Lung (tissue), 11 donors: ENCODE measurements at regions not wholly inside any gene's neighbourhood (a gene's known extent, or its start where the extent isn't known, plus 50 kb on each side); places are given as distances from the start of the nearest gene placed in this dataset.

Source experiments
- ATAC-seq: fragments of 200-7000 bp; cut with Tn5 transposase; one replicate; pipeline ENCODE4 v1.9.1; 2020; ENCODE audit warnings: moderate number of reproducible peaks; ENCODE audit not compliant: insufficient read depth, low FRiP score
- DNase-seq, 3 donors: peaks; one replicate each; pipeline ENCODE4 v3.0.0-alpha.2; 2013 to 2017
- H3K27ac ChIP-seq, 2 donors: one replicate each; pipeline ENCODE4 v1.5.1; 2013; ENCODE audit warnings: mild to moderate bottlenecking in 2 of 2, moderate library complexity in 2 of 2, control low read depth in 1 of 2, inconsistent platforms in 1 of 2, low read depth in 1 of 2, low read length in 1 of 2
- H3K27me3 ChIP-seq, 3 donors: one replicate each; pipeline ENCODE4 v1.5.1; 2013; ENCODE audit warnings: low read length in 2 of 3; ENCODE audit not compliant: control insufficient read depth in 3 of 3, insufficient read depth in 3 of 3
- H3K36me3 ChIP-seq, 4 donors: one replicate each; pipeline ENCODE4 v1.5.1; 2013; ENCODE audit warnings: low read length in 4 of 4, mild to moderate bottlenecking in 1 of 4, moderate library complexity in 1 of 4; ENCODE audit not compliant: control insufficient read depth in 4 of 4, insufficient read depth in 4 of 4
- H3K4me1 ChIP-seq, 5 donors: one replicate each; pipeline ENCODE4 v1.5.1; 2013; ENCODE audit warnings: low read length in 5 of 5, mild to moderate bottlenecking in 2 of 5, moderate library complexity in 1 of 5; ENCODE audit not compliant: control insufficient read depth in 5 of 5, insufficient read depth in 5 of 5
- H3K4me3 ChIP-seq: one replicate; pipeline ENCODE4 v1.5.1; 2013; ENCODE audit warnings: mild to moderate bottlenecking, control low read depth, moderate library complexity
- H3K9ac ChIP-seq, 2 donors: one replicate each; pipeline ENCODE4 v1.5.1; 2013; ENCODE audit warnings: low read length in 2 of 2, control low read depth in 1 of 2; ENCODE audit not compliant: insufficient read depth in 1 of 2
- H3K9me3 ChIP-seq, 4 donors: one replicate each; pipeline ENCODE4 v1.5.1; 2013; ENCODE audit warnings: low read length in 3 of 4, mild to moderate bottlenecking in 1 of 4, moderate library complexity in 1 of 4; ENCODE audit not compliant: control insufficient read depth in 4 of 4, insufficient read depth in 3 of 4
- WGBS, 2 donors: extraction: QIAGEN DNeasy Blood & Tissue Kit; methylation state at CpG; one replicate each; pipeline ENCODE4 v1.1.7; 2013; 5-methylcytosine and 5-hydroxymethylcytosine counted together
- TF ChIP-seq, protein P1 (sequence below): IDR thresholded peaks from 2 replicates; pipeline ENCODE4 v1.5.1; 2012; ENCODE audit warnings: mild to moderate bottlenecking; ENCODE audit errors: control extremely low read depth, extremely low read depth
- donor health status: control.
- donor health status: control.
- donor health status: Bipolar disorder and iron deficiency.
- donor health status: healthy.
- donor health status: DM: yes; HTN: yes; CAD: no.

DNA sequence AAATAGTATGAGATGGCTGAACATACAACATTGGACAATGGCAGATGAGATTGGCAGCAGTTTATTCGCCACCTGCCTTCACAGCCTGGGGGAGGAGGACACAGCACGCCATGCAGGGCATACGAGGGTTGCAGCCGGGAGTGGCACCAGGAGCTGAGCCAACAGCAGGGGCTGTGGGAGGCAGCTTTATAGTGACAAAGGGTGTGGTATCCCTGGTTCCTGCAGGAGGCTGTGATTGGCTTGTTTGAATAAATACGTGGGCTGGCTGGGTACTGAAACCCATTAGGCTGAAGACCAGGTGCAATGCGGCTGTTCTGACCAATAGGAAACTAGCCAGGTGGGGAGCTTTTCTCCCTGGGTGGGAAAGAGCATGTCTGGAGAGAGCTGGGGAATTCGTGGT lies 68.9 kb upstream of the LEP start:
- H3K4me1 ChIP-seq = peaks cover 0 to 12% (median 1%) of the 10 kb centered on the region in 5 donors
- H3K9me3 ChIP-seq = peaks cover 0 to 3% (median 0%) of the 10 kb centered on the region in 4 donors
- no peak overlapping the region for H3K27ac ChIP-seq
- H3K36me3 ChIP-seq = no peaks in the 10 kb centered on the region
- 57 to 72% methylated on average over 7 of the region's 7 CpGs for WGBS, 2 donors
- TF ChIP-seq, protein P1, sequence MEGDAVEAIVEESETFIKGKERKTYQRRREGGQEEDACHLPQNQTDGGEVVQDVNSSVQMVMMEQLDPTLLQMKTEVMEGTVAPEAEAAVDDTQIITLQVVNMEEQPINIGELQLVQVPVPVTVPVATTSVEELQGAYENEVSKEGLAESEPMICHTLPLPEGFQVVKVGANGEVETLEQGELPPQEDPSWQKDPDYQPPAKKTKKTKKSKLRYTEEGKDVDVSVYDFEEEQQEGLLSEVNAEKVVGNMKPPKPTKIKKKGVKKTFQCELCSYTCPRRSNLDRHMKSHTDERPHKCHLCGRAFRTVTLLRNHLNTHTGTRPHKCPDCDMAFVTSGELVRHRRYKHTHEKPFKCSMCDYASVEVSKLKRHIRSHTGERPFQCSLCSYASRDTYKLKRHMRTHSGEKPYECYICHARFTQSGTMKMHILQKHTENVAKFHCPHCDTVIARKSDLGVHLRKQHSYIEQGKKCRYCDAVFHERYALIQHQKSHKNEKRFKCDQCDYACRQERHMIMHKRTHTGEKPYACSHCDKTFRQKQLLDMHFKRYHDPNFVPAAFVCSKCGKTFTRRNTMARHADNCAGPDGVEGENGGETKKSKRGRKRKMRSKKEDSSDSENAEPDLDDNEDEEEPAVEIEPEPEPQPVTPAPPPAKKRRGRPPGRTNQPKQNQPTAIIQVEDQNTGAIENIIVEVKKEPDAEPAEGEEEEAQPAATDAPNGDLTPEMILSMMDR = no peak
- H3K9ac ChIP-seq = no peak overlapping the region
- H3K4me3 ChIP-seq = no peak overlapping the region
- ATAC-seq (no peak), DNase-seq (no peak)
- H3K27me3 ChIP-seq = peaks cover 0 to 47% (median 31%) of the 10 kb centered on the region in 3 donors

DNA sequence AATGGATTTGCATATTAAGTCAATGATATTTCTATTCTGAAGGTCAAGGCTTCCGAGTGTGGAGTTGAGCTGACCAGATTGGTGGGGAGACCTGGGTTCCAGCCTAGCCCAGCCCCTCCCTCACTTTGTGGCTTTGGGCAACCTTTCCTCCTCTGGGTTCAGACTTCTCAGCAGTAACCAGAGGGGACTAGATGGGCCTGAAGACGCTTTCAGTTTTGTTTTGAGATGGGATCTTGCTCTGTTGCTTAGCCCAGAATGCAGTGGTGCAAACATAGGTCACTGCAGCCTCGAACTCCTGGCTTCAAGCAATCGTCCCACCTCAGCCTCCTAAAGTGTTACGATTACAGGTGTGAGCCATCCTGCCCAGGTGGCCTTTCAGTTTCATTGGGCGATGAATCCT lies 68.1 kb upstream of the LEP start:
- H3K4me3 ChIP-seq = no peak overlapping the region
- peaks cover 0 to 42% (median 27%) of the 10 kb centered on the region in 3 donors for H3K27me3 ChIP-seq
- H3K4me1 ChIP-seq = peaks cover 0 to 8% (median 0%) of the 10 kb centered on the region in 5 donors
- no peak overlapping the region for H3K9ac ChIP-seq
- 74 to 89% methylated on average over 6 of the region's 6 CpGs for WGBS, 2 donors
- H3K27ac ChIP-seq = no peak overlapping the region
- H3K9me3 ChIP-seq = peaks cover 0 to 3% (median 0%) of the 10 kb centered on the region in 4 donors
- no peaks in the 10 kb centered on the region for H3K36me3 ChIP-seq
- DNase-seq (no peak), ATAC-seq (no peak)
- TF ChIP-seq, protein P1 = no peak

DNA sequence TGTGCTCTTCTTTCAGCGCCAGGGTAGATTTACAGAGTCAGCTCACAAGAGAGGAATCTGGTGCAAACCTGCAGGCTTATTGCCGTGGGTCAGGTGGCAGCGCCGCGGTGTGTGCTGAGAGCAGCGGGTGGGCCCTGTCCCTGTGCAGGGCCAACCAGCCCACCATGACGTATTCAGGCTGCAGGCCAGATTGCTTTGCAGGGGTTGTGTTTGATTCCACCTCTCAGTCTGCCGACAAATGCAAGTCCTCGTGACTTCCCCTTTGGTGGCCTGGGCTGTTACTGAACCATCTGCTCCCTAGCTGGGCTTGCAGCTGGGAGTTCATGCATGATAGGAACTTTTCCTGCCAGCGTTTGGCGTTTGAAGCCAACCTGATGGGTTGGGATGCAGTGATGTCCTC lies 66.7 kb upstream of the LEP start:
- Histone ChIP-seq H3K9ac (no peak overlapping the region), H3K4me3 (no peak overlapping the region), H3K9me3 (peaks cover 0 to 3% (median 0%) of the 10 kb centered on the region in 4 donors), H3K27ac (no peak overlapping the region), H3K36me3 (no peaks in the 10 kb centered on the region), H3K4me1 (no peaks in the 10 kb centered on the region), H3K27me3 (peaks cover 0 to 32% (median 15%) of the 10 kb centered on the region in 3 donors)
- DNase-seq = no peak
- ATAC-seq = no peak
- TF ChIP-seq, protein P1 = no peak
- 66 to 70% methylated on average over 11 of the region's 11 CpGs for WGBS, 2 donors

DNA sequence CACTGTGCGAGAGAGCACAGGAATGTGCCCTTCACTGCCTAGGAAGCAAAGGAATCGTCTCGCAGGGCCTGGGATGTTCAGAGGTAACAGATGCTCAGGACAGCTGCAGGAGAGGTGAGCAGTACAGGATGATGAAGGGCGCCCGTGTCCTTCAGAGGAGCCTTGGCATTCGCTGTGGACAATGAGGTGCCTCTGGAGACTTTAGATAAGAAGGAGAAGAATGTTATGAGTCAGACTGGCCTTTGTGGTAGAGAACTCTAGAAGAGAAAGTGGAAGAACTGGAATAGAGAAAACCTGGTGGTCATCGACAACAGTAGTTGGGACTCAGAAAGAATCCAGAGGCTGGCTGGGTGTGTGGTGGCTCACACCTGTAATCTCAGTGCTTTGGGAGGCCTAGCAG lies 64.4 kb upstream of the LEP start:
- WGBS, 2 donors = 79 to 90% methylated on average over 7 of the region's 7 CpGs
- H3K9me3 ChIP-seq = peaks cover 0 to 3% (median 0%) of the 10 kb centered on the region in 4 donors
- TF ChIP-seq, protein P1 = no peak
- no peaks in the 10 kb centered on the region for H3K36me3 ChIP-seq
- DNase-seq = no peak
- H3K27me3 ChIP-seq = peaks cover 0 to 20% (median 4%) of the 10 kb centered on the region in 3 donors
- ATAC-seq = no peak
- no peak overlapping the region for H3K9ac ChIP-seq
- H3K4me1 ChIP-seq = no peaks in the 10 kb centered on the region
- H3K4me3 ChIP-seq = no peak overlapping the region
- no peak overlapping the region for H3K27ac ChIP-seq
